AG10803 (cell line): ENCODE measurements at regions not wholly inside any gene's neighbourhood (a gene's known extent, or its start where the extent isn't known, plus 50 kb on each side); places are given as distances from the start of the nearest gene placed in this dataset.

Experiments used
- DNase-seq: peaks from one replicate; pipeline ENCODE4 v3.0.0; 2010; ENCODE audit warnings: low read depth
- H3K4me3 ChIP-seq: 2 replicates; pipeline ENCODE4 v1.5.1; 2011; ENCODE audit warnings: mild to moderate bottlenecking, low read length, control low read depth
- TF ChIP-seq, protein P1 (sequence below): conservative IDR thresholded peaks from 2 replicates; pipeline ENCODE4 v1.5.1; 2011; ENCODE audit warnings: mild to moderate bottlenecking, low read length, control low read depth, inconsistent platforms

DNA sequence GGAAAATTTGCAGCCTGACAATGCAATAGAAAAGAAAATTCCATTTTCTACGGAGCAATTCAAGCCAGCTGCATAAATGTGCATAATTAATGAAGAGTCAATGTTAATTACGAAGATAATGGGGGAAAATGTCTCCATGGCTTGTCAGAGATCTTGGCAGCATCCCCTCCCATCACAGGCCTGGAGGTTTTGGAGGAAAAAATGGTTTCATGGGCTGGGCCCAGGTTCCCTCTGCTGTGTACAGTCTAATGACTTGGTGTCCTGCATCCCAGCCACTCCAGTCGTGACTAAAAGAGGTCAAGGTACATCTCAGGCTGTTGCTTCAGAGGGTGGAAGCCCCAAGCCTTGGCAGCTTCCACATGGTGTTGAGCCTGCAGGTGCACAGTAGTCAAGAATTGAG lies 779.7 kb downstream of the DCDC2C start:
- DNase-seq = no peak
- TF ChIP-seq, protein P1, sequence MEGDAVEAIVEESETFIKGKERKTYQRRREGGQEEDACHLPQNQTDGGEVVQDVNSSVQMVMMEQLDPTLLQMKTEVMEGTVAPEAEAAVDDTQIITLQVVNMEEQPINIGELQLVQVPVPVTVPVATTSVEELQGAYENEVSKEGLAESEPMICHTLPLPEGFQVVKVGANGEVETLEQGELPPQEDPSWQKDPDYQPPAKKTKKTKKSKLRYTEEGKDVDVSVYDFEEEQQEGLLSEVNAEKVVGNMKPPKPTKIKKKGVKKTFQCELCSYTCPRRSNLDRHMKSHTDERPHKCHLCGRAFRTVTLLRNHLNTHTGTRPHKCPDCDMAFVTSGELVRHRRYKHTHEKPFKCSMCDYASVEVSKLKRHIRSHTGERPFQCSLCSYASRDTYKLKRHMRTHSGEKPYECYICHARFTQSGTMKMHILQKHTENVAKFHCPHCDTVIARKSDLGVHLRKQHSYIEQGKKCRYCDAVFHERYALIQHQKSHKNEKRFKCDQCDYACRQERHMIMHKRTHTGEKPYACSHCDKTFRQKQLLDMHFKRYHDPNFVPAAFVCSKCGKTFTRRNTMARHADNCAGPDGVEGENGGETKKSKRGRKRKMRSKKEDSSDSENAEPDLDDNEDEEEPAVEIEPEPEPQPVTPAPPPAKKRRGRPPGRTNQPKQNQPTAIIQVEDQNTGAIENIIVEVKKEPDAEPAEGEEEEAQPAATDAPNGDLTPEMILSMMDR = no peak
- H3K4me3 ChIP-seq = no peak overlapping the region

DNA sequence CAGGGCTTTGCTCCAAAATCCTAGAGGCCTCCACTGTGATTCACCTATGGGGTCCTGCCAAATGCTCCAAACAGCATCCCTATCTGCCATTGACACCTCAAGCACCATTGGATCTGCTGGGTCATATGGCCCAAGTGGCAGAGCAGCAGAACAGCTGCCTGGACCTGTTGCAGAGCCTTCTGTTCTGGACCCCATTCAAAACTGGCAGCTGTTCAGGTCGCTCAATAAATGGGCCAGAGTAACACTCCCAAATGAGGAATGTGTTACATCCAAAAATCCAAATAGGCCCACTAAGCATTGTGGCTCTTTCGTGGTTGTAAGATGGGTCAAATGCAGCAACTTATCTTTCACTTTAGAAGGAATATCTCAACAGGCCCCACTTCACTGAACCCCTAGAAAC lies 783.6 kb downstream of the DCDC2C start:
- TF ChIP-seq, protein P1 = no peak
- DNase-seq = no peak
- no peak overlapping the region for H3K4me3 ChIP-seq

- DNase-seq = no peak
- no peak overlapping the region for H3K4me3 ChIP-seq
- TF ChIP-seq, protein P1 = no peak
Observed at GRCh38 chr2:4499316-4500030, 796.1 kb downstream of the DCDC2C start.

GRCh38 chr2:4501525-4501924 lies 798.1 kb downstream of the DCDC2C start:
- TF ChIP-seq, protein P1 = no peak
- no peak for DNase-seq
- no peak overlapping the region for H3K4me3 ChIP-seq

DNA sequence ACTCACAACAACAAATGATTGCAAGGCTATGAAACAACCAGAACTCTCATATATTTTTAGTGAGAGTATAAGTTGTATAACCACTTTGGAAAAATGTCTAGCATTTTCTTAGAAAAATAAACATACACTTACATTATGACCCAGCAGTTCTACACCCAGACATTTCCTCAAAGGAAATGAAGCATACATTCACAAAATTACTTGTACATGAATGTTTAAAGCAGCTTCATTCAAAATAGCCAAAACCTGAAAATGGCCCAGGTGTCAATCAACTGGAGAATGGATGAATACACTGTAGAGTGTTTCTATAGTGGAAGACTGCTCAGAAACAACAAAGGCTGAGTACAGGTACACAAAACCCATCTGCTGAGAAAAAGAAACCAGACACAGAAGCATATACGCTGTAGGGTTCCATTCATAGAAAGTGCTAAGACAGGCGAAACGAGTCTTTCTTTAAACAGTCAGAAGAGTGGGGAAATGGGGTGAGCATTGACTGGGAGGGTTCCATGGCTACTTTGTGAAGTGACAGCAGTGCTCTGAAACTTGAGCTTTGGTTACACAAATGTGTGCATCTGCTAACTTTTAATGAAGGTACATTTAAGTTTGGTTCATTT lies 799.0 kb downstream of the DCDC2C start:
- no peak overlapping the region for H3K4me3 ChIP-seq
- no peak for DNase-seq
- TF ChIP-seq, protein P1 = no peak

DNA sequence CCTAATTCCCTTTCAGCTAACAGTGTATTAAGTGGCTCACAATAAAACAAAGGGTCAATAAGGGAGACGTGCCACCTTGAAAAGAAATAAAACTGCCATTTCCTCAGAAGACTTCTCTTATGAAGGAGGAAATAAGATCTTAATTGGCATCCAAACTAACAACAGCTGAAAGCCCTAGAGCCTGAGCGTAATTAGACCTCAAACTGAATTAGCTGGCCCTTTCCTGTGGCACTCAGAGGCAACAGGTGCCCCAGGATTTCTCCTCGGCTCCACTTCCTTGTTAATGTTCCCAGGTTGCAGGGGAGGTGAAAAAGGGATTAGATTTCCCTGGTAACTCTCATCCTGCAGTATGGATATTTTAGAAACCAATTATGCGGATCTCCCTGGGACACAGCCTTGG lies 804.3 kb downstream of the DCDC2C start:
- no peak for DNase-seq
- no peak overlapping the region for H3K4me3 ChIP-seq
- TF ChIP-seq, protein P1 = no peak
